Activated CD8-positive, alpha-beta memory T cell treated with anti-CD3 and anti-CD28 coated beads for 48 hours (primary cell): ENCODE measurements at regions not wholly inside any gene's neighbourhood (a gene's known extent, or its start where the extent isn't known, plus 50 kb on each side); places are given as distances from the start of the nearest gene placed in this dataset.
"Not testable (repeated sequence)": the region's sequence is repeated elsewhere in the genome, so short reads cannot be mapped to it uniquely, and the experiment has no call there.

ENCODE experiments used
- DNase-seq, 3 experiments: peaks; one replicate each; pipeline ENCODE4 v3.0.0-alpha.2; 2020; ENCODE audit warnings: low read depth in 2 of 3, low spot score in 2 of 3

GRCh38 chr3:36187197-36187596 lies 193.1 kb upstream of the STAC start:
- DNase-seq: not testable (repeated sequence)

DNA sequence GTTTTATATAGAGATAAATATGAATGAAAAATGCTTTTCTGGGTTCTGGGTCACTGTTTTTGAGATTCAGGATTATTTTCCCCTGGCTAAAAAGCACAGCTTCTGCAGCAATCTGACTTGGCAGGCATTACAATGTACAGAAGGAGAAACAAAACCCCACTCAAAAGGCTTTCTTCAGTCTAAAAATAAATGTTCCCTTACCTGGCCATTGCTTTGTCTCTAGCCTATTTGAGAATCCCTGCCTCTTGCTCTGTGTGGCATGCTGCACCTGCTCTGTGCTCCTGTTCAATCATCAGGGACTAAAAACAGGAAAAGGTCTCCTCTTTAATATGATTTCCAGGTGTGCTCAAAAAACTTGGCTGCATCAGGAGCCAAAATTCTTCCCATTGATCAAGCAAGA lies 187.4 kb upstream of the STAC start:
- no peak for DNase-seq

GRCh38 chr3:36193448-36193847 lies 186.9 kb upstream of the STAC start:
- DNase-seq: no peak

- no peak for DNase-seq
These were observed 184.2 kb upstream of the STAC start for GRCh38 chr3:36196058-36196457.

- DNase-seq: no peak
These were observed 183.2 kb upstream of the STAC start for GRCh38 chr3:36197151-36197550.

DNA sequence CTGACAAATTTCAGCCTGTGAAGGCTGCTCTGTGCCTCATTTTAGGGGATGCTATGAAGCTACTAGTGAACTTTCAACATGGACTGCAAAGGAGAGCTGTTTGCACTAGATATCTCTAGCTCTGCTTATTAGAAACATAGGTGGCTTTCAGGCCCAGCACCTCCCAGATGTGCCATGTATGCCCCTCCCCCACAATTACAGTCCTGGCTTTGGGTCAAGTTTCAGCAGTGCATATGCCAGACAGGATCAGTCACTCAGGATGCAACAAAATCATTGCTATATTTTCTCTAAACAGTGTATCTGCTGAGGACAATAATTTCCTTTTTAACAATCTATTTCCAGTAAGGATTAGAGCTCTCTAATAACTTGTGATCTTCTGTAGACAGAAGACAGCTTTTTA lies 178.8 kb upstream of the STAC start:
- DNase-seq: no peak

DNA sequence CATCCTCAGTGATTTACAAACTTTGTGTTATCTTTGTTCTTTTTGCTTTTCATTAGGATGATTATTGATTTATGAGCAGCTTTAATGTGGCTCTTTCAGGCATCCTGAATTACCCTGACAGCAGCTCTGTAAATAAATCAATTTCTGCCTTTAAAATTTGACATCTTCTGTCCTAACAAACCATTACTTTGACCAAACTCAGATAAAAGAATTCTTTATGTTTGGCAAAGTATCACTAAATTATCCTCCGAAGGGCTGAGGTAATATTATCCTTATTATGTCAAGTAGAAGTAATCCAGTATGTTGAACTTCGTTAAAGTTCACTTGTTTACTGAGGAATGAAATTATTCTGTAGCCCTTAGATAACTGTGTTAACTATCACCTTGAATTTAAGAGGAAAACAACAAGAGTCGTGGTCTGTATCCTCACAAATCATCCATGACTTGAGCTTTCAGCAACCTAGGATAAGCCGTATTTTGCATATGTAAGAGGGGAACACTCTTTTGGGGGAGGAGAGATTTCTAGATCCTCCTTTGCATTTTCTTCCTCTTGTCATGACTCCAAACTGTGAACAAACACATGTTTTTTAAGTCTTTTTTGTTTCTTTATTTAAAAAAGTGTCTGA lies 173.2 kb upstream of the STAC start:
- no peak for DNase-seq

DNA sequence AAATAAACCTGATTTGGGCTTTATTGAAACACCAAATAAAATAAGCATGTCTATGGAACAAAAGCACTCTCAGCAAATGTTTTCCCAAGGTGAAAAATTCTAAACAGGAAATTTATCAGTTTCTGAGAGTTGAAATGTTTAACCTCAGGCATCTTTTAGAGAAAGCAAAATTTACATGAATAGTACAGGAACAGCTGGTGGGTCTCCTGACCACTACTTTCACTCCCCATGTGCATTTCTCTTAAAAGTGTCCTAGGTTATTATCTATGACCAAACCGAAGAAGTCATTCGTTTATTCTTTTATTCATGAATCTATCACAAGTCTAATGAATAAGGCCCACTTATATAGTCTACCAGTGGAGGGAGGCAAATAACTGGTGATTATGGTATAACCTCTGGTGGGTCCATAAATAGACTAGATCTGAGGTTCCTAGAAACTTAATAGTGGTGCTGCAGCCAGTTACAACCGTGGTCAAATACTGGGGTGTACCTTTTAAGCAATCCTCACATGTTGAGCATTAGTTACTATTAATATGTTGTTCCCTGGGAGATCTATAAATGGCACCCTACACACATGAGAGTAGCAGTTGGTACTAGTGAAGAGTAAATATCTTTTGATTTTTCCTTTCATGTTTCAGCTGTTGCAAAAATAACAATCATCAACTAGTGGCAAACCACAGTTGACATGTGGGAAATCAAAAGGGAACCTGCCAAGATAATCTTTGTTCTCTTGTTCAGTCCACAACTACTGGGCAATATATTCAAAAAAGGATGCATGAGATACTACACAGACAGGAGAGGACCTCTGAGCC lies 169.3 kb upstream of the STAC start:
- DNase-seq: no peak

- no peak for DNase-seq
These were observed 168.7 kb upstream of the STAC start for GRCh38 chr3:36211652-36211999.

DNA sequence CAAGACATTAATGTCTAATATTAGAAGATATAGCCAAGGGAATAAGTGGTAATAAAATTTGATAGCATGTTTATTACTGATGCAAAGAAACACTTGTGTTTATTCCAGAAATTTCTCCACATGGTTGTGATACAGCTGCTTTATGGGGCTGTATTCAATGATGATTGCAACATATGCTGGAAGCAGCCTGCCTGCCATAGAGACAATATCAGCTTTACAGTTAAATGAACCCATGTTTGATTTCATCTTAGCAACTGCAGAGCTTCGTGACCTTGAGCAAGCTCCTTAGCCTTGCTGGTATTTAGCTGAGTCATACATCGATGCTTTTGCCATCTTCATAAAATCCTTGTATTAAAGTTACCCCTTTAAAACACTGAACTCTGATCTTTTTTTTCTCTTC lies 168.1 kb upstream of the STAC start:
- DNase-seq: no peak

DNA sequence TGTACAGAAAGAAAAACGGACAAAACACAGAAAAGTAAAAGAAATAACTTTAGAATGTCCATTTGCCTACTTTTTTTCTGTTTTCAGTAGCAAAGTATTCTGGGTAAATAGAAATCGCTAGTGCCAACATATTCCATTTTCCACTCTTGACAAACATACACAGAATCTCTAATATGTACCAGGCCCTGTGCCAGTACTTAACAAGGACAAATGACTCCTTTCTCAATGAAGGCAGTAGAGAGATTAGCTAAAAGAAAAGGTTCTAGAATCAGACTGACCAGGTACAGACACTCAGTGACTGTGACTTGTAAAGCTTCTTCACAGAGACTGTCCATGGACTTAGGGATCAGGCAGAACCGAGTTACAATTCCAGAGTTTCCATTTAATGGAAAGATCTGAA lies 165.8 kb upstream of the STAC start:
- no peak for DNase-seq

DNA sequence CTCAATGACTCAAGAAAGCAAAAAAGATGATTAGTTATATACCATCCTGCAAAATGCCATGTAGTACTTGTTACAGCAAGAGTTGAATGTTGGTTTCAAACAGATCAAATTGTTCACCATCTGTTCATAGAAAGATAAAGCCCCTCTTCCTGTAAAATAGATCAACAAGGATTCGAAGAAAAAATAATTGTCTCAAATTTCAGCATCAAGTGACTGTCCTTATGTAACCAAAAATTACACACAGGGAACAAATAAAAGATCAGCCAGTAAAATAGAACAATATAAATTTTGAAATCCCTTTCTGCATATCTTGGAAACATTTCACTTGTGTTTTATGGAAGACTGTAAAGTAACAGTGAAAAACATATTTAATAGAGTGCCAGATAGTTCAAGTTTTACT lies 165.1 kb upstream of the STAC start:
- DNase-seq: no peak

DNA sequence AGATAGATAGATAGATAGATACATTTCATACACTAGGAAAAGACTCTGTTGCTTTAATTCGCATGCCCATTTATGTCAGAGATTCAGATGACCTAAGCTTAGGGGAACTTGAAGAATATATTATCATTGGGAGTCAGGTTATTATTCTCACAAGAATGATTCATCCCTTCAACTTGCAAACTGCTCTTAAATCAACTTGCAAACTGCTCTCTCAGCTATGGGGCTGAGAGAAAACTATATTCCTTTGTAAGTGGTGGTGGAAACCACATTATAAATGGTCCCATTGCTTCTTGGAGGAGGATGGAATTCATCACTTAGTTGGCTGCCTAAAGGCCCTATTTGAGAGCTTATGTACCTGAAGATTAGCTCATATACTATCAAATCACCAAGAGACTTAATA lies 160.9 kb upstream of the STAC start:
- no peak for DNase-seq

- no peak for DNase-seq
These were observed 160.1 kb upstream of the STAC start for GRCh38 chr3:36220173-36220572.

GRCh38 chr3:36221975-36222374 lies 158.3 kb upstream of the STAC start:
- DNase-seq: no peak

GRCh38 chr3:36227980-36228379 lies 152.3 kb upstream of the STAC start:
- no peak for DNase-seq

- no peak for DNase-seq
These were observed 150.8 kb upstream of the STAC start for GRCh38 chr3:36229496-36229895.

- DNase-seq: no peak
These were observed 147.4 kb upstream of the STAC start for GRCh38 chr3:36232797-36233489.

DNA sequence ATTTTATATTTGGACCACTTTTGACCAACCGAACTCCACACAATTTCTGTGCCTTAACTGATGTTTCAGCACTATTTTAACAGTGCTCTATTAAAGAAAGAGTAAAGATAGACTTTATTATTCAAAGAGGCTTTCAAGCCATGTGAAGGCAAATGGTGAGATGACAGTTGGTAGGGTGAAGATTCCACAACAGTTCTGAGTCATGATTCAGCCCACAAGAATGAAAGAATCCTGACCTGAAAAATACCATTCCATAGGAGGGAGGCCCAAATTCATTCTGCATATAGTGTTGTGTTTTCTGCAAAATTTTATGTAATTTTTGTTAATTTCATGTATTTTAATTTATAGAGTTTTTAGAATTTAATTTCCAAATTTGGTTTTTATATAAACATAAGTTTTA lies 135.6 kb upstream of the STAC start:
- DNase-seq: no peak

GRCh38 chr3:36248374-36248773 lies 131.9 kb upstream of the STAC start:
- DNase-seq: no peak

DNA sequence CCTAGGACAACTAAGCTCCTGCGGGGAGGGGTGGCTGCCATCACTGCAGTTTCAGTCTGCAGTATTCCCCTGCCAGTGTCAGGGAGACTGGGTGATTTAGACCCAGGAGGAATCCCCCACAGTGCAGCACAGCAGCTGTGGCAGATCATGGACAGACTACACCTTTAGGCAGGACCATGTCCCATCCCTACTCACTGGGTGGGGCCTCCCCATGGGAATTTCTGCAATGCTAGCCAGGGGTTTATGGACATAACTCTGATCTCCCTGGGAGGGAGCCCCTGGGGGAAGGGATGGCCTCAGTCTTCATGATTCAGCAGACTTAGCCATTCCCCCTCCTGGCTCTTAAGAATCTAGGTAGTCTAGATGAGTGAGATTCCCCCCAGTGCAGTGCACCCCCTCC lies 130.1 kb upstream of the STAC start:
- DNase-seq: no peak

GRCh38 chr3:36257158-36257852 lies 123.0 kb upstream of the STAC start:
- DNase-seq: no peak
